Esophagus muscularis mucosa (tissue), 4 donors: ENCODE measurements at regions not wholly inside any gene's neighbourhood (a gene's known extent, or its start where the extent isn't known, plus 50 kb on each side); places are given as distances from the start of the nearest gene placed in this dataset.

Experiments used
- DNase-seq: peaks from one replicate; pipeline ENCODE4 v3.0.0-alpha.2; 2017; ENCODE audit errors: extremely low spot score
- H3K27ac ChIP-seq, 4 donors: fragments of 200-600 bp; sonication (generic); replicated peaks in 1 of 4; 1 replicate in 3 of 4; 2 replicates in 1 of 4; pipeline ENCODE4 v1.5.1; 2016 to 2019; ENCODE audit warnings: mild to moderate bottlenecking in 1 of 4
- H3K27me3 ChIP-seq, 4 donors: fragments of 200-600 bp; sonication (generic); one replicate each; pipeline versions ENCODE4 v1.5.1 to v1.6.0; 2016 to 2019
- H3K36me3 ChIP-seq, 4 donors: fragments of 200-600 bp; sonication (generic); one replicate each; pipeline ENCODE4 v1.5.1; 2016 to 2019
- H3K4me1 ChIP-seq, 4 donors: fragments of 200-600 bp; sonication (generic); one replicate each; pipeline ENCODE4 v1.5.1; 2016 to 2019
- H3K4me3 ChIP-seq, 4 donors: fragments of 200-600 bp; sonication (generic); 1 replicate in 2 of 4; 2 replicates in 2 of 4; pipeline ENCODE4 v1.5.1; 2016 to 2019; ENCODE audit warnings: mild to moderate bottlenecking in 4 of 4, moderate library complexity in 1 of 4
- H3K9me3 ChIP-seq, 4 donors: fragments of 200-600 bp; sonication (generic); 1 replicate in 3 of 4; 2 replicates in 1 of 4; pipeline ENCODE4 v1.5.1; 2016 to 2019
- EP300 ChIP-seq: sonication (generic); formaldehyde crosslinking; IDR thresholded peaks from one replicate; pipeline ENCODE4 v1.6.1; 2017; ENCODE audit warnings: antibody characterized with exemption
- POLR2A ChIP-seq: fragments of 450-650 bp; IDR thresholded peaks from one replicate; pipeline ENCODE4 v1.6.1; 2017; ENCODE audit warnings: antibody characterized with exemption, moderate library complexity, mild to moderate bottlenecking, low read depth
- POLR2AphosphoS5 ChIP-seq, 2 donors: sonication (generic); formaldehyde crosslinking; IDR thresholded peaks; one replicate each; pipeline ENCODE4 v1.6.1; 2017; ENCODE audit warnings: antibody characterized with exemption in 2 of 2
- WGBS: methylation state at CpG from one replicate; pipeline ENCODE4 v1.1.5; 2018; 5-methylcytosine and 5-hydroxymethylcytosine counted together
- intact Hi-C: fragments of 100-400 bp; cut with DNase I; formaldehyde crosslinking; loops from one replicate; pipeline ENCODE4 v1.15.1; 2023
- TF ChIP-seq, protein P1 (sequence below), 3 experiments: fragments of 200-600 bp in 2 of 3; fragments of 450-650 bp in 1 of 3; sonication (generic) in 2 of 3; IDR thresholded peaks; one replicate each; pipeline ENCODE4 v1.5.1; 2017 to 2019; ENCODE audit warnings: antibody characterized with exemption in 3 of 3, mild to moderate bottlenecking in 2 of 3, moderate library complexity in 1 of 3

GRCh38 chr2:42850016-42850805 is 57.8 kb upstream of the HAAO start:
- TF ChIP-seq POLR2A, result no peak
- TF ChIP-seq EP300, result no peak
- TF ChIP-seq, protein P1, sequence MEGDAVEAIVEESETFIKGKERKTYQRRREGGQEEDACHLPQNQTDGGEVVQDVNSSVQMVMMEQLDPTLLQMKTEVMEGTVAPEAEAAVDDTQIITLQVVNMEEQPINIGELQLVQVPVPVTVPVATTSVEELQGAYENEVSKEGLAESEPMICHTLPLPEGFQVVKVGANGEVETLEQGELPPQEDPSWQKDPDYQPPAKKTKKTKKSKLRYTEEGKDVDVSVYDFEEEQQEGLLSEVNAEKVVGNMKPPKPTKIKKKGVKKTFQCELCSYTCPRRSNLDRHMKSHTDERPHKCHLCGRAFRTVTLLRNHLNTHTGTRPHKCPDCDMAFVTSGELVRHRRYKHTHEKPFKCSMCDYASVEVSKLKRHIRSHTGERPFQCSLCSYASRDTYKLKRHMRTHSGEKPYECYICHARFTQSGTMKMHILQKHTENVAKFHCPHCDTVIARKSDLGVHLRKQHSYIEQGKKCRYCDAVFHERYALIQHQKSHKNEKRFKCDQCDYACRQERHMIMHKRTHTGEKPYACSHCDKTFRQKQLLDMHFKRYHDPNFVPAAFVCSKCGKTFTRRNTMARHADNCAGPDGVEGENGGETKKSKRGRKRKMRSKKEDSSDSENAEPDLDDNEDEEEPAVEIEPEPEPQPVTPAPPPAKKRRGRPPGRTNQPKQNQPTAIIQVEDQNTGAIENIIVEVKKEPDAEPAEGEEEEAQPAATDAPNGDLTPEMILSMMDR (IDR thresholded peaks at IDR 0.05), result no peak
- TF ChIP-seq POLR2AphosphoS5 (IDR thresholded peaks at IDR 0.05), result no peak
- peaks cover 17 to 75% (median 62%) of the 10 kb centered on the region in 4 donors for H3K4me1 ChIP-seq
- WGBS, result 89% methylated on average over 14 of the region's 14 CpGs

GRCh38 chr2:42849311-42849710 is 56.9 kb upstream of the HAAO start:
- H3K27ac ChIP-seq, result no peak overlapping the region
- intact Hi-C loops, result no loop called here
- no peaks in the 10 kb centered on the region for H3K36me3 ChIP-seq
- H3K27me3 ChIP-seq, result no peaks in the 10 kb centered on the region
- peaks cover 18 to 75% (median 62%) of the 10 kb centered on the region in 4 donors for H3K4me1 ChIP-seq
- no peak overlapping the region for H3K4me3 ChIP-seq
- WGBS, result 98% methylated on average over 5 of the region's 5 CpGs
- no peak for DNase-seq
- TF ChIP-seq, protein P1 (IDR thresholded peaks at IDR 0.05), result no peak
- TF ChIP-seq POLR2A (no peak), EP300 (no peak), POLR2AphosphoS5 (IDR thresholded peaks at IDR 0.05) (no peak)
- H3K9me3 ChIP-seq, result no peaks in the 10 kb centered on the region

More at GRCh38 chr2:42850016-42850805, 57.8 kb upstream of the HAAO start:
- no peak overlapping the region for H3K4me3 ChIP-seq
- no peaks in the 10 kb centered on the region for H3K27me3 ChIP-seq
- no peaks in the 10 kb centered on the region for H3K9me3 ChIP-seq
- intact Hi-C loops, result loop anchor here (10.0 kb wide), 1 partner anchor 635 kb away; no protein-coding TSS in a partner anchor
- H3K27ac ChIP-seq, result no peak overlapping the region
- DNase-seq, result no peak
- H3K36me3 ChIP-seq, result no peaks in the 10 kb centered on the region

- intact Hi-C loops, result no loop called here
- no peaks in the 10 kb centered on the region for H3K36me3 ChIP-seq
- H3K27ac ChIP-seq, result no peak overlapping the region
- H3K9me3 ChIP-seq, result no peaks in the 10 kb centered on the region
- no peak for DNase-seq
- TF ChIP-seq, protein P1 (IDR thresholded peaks at IDR 0.05), result no peak
- TF ChIP-seq POLR2AphosphoS5 (IDR thresholded peaks at IDR 0.05), result no peak
- no peak for TF ChIP-seq POLR2A
- no peak for TF ChIP-seq EP300
- 89% methylated on average over 10 of the region's 10 CpGs for WGBS
- H3K27me3 ChIP-seq, result no peaks in the 10 kb centered on the region
- H3K4me1 ChIP-seq, result peaks cover 14 to 74% (median 60%) of the 10 kb centered on the region in 4 donors
- no peak overlapping the region for H3K4me3 ChIP-seq
Measured at GRCh38 chr2:42848726-42849290, 56.4 kb upstream of the HAAO start.

DNA sequence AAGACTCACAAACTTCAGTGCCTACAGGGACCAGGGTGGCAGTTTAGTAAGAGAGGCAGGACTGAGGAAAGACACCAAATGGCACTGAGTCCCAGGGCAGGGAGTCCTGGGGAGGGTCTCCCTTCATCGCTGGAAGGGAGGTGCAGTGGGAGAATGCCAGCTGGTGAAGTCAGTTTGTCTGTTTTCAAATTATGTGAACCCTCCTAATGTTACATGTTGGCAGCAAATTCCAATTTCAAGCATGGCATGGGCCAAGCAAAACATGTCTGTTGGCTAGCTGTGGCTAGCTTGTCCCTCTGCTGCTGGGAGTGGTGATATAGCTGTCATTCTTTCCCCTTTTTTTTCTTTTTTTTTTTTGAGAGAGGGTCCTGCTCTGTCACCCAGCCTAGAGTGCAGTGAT is 55.9 kb upstream of the HAAO start:
- DNase-seq, result no peak
- no peak overlapping the region for H3K4me3 ChIP-seq
- TF ChIP-seq, protein P1 (IDR thresholded peaks at IDR 0.05), result no peak
- TF ChIP-seq POLR2AphosphoS5 (IDR thresholded peaks at IDR 0.05) (no peak), POLR2A (no peak), EP300 (no peak)
- H3K36me3 ChIP-seq, result no peaks in the 10 kb centered on the region
- 71% methylated on average over 1 of the region's 1 CpG for WGBS
- no peaks in the 10 kb centered on the region for H3K27me3 ChIP-seq
- intact Hi-C loops, result no loop called here
- H3K27ac ChIP-seq, result no peak overlapping the region
- H3K9me3 ChIP-seq, result no peaks in the 10 kb centered on the region
- peaks cover 9 to 72% (median 54%) of the 10 kb centered on the region in 4 donors for H3K4me1 ChIP-seq
